Skin epidermis (tissue), 12 donors: ENCODE measurements at regions not wholly inside any gene's neighbourhood (a gene's known extent, or its start where the extent isn't known, plus 50 kb on each side); places are given as distances from the start of the nearest gene placed in this dataset.
A peak's percentile ranks its signal among the peaks of the same experiment; 100 is the strongest.

Experiments
- H3K27ac ChIP-seq, 21 experiments: fragments of 200-600 bp; sonication (generic) in 11 of 21; one replicate each; pipeline ENCODE4 v1.5.0; 2020; ENCODE audit warnings: mild to moderate bottlenecking in 3 of 21, inconsistent platforms in 2 of 21, moderate library complexity in 2 of 21
- H3K4me3 ChIP-seq, 7 experiments: fragments of 200-600 bp; sonication (generic) in 2 of 7; one replicate each; pipeline ENCODE4 v1.5.0; 2020; ENCODE audit warnings: inconsistent platforms in 2 of 7, mild to moderate bottlenecking in 2 of 7, moderate library complexity in 1 of 7

DNA sequence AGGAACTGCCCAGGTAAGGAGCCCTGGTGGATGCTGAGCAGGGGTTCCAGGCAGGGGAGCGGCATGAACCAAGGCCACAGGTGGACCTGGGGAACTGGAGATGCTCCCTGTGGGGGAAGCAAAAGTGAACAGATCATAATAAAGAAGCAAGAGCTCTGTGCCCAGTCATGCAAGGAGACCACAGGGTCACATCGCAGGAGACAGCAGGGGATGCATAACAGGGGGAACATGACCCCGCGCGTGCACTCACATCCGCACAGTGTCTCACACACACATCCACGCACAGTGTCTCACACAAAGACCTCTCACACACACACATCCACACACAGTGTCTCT is 473.3 kb upstream of the HS6ST1 start:
- H3K27ac ChIP-seq, result no peak overlapping the region
- no peak overlapping the region for H3K4me3 ChIP-seq

GRCh38 chr2:128792476-128793054 is 473.9 kb upstream of the HS6ST1 start:
- H3K4me3 ChIP-seq, result no peak overlapping the region
- H3K27ac ChIP-seq, result no peak overlapping the region

DNA sequence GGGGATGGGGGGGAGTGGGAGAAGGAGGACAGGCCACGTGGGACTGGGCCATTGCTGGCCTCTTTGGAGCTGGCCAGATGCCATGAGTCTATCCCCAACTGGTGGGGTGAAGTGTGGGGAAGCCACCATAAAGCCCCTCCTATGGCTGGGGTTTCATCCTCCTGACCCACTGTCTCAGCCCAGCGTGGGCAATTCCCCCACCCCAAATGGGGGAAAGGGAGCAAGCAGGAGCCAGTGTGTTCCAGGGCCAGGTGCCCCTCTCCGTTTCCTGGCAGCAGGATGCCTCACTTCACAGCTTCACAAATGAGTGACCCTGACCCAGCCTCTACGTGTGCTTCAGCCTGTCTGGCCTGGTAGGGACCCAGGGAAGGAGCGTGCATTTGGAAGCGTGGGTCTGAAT is 474.7 kb upstream of the HS6ST1 start:
- Histone ChIP-seq H3K4me3 (no peak overlapping the region), H3K27ac (no peak overlapping the region)

GRCh38 chr2:128794285-128794684 is 475.6 kb upstream of the HS6ST1 start:
- no peak overlapping the region for H3K4me3 ChIP-seq
- H3K27ac ChIP-seq, result no peak overlapping the region

DNA sequence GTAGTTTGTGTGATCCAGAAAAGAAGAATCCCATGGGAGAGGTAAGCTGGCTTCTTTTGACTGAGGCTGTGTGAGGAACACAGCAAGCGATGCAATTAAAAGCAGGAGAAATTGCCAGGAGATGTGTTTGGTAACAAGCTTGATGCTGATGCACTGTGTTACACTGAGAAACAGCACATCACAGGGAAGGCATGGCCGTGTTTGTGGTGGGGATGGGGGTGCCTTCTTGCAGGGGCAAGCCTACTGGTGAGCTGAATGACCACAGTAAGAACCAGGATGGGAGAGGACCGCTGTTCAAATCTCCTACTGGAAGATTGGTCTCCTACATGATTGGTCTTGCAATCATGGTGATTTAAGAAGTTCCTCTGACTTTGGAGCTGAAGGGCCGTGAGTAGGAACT is 477.7 kb upstream of the HS6ST1 start:
- H3K27ac ChIP-seq, result no peak overlapping the region
- H3K4me3 ChIP-seq, result no peak overlapping the region

DNA sequence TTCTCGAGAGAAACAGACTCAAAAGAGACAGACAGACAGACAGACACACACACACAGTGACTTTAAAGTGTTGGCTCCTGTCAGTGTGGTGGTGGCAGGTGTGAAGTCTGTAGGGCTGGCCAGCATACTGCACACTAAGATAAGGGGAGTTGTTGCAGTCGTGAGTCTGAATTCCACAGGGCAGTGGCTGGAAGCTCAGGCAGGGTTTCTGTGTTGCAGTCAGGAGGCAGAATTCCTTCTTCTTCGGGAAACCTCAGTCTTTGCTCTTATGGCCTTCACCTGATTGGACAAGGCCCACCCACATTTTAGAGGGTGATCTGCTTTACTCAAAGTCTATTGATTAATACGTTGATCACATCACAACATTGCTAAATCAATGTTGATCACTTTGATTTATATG is 478.4 kb upstream of the HS6ST1 start:
- no peak overlapping the region for H3K4me3 ChIP-seq
- no peak overlapping the region for H3K27ac ChIP-seq

DNA sequence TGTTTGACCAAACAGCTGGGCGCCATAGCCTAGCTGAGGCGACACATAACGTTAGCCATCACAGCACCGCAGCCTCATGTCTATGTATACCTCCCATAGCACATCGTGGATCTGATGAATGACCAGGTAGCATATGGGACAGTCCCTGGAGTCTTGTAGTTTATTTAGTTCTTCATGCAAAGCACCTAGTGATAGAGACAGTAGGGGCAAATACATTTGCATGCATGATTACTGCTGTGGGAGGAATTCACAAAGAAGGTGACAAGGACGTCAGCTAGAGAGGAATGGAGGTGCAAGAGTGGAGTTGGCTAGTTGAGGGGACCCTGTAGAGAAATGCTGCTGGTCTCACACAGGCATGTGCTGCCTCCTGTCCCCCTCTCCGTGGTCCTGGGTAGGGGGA is 478.9 kb upstream of the HS6ST1 start:
- peak overlapping the region in 2 of 21 experiments; percentile 1 to 59 for H3K27ac ChIP-seq

DNA sequence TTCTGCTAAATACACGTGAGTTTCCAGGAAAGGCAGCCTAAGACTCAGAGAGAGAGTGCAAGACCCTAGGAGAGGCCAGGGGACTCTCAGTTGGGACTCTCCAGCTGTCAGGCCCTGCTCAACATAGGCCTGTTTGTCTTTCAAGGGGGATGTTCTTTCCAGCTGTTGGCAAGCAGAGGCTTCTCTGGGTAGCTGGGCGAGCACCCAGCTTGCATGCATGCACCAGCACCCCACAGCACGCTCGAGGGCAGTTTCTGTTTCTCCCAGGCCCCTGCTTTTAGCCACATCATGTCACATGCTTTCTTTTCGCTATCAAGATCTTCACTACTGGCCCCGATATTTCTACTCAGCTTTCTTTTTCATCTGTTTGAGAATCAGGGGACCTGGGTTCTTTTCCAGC is 479.3 kb upstream of the HS6ST1 start:
- Histone ChIP-seq H3K27ac (peak overlapping the region in 3 of 21 experiments; percentile 1 to 59 (median 16)), H3K4me3 (no peak overlapping the region)

More for the DNA sequence above, 478.9 kb upstream of the HS6ST1 start:
- no peak overlapping the region for H3K4me3 ChIP-seq

DNA sequence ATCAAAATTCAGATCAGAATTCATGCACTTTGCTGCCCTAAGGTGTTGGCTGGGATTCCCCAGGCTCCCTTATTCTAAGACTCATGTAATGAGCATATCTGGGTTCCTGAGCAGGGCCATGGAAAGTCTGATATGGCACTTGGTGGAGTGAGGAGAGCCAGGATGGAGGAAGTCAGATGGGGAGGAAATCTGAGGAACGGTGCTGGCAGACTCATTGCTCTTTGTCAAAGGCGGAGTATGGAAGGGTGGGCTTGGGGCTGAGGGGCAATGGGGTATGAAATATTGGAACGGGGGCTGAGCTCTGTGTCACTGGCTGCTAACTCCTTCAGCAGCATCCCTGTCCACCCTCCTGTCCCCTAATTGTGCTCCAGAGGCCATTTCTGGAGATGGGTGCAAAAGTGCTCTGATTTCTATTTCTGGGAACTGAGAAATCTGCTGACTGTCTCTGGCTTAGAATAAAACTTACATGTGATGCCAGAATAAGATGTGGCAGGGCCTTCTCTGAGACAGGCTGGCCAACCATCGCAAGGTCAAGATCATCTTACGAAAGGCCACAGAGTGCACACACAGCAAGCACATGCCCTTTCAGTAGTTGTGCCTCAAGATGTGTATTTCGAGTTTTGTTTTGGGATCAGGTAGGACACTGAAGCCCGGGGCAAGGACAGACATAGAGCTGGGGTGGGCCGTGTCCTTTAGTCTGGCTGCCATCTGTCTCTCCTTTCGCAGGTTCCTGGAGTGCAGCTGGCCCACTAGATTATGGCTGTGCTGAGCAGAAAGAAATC is 480.0 kb upstream of the HS6ST1 start:
- Histone ChIP-seq H3K27ac (peak overlapping the region in 2 of 21 experiments; percentile 16 to 59), H3K4me3 (no peak overlapping the region)

DNA sequence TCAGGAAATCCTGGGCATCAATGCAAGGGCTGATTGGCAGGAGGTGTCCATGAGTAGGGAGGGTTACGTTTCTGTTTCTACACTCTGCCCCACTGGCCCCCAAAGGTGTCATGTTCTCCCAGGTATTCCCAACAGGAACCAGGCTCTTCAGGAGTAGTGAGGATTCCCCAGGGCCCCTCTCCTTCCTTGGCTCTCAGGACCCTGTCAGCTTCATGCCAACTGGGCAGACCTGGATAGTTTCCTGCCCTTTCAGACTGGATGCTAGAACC is 480.6 kb upstream of the HS6ST1 start:
- Histone ChIP-seq H3K4me3 (no peak overlapping the region), H3K27ac (no peak overlapping the region)

GRCh38 chr2:128799730-128800129 is 481.1 kb upstream of the HS6ST1 start:
- H3K27ac ChIP-seq, result no peak overlapping the region
- H3K4me3 ChIP-seq, result no peak overlapping the region

DNA sequence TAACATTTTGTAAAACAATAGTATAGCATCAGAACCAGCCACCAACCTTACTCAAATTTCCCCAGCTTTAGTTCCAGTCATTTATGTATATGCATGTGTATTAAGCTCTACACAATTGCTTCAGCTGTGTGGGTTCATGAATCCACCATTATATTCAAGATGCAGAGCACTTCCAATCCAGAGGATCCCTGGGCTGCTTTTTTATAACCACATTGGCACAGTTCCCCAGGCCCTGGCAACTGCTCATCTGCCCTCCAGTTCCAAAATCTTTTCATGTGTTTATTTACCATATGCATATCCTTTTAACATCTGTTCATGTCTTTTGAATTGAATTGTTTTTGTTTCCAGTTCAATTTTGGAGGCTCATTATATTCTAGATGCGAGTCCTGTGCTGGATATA is 482.9 kb upstream of the HS6ST1 start:
- no peak overlapping the region for H3K4me3 ChIP-seq

GRCh38 chr2:128803222-128803621 is 484.6 kb upstream of the HS6ST1 start:
- no peak overlapping the region for H3K27ac ChIP-seq
- H3K4me3 ChIP-seq, result no peak overlapping the region

More for the DNA sequence above, 482.9 kb upstream of the HS6ST1 start:
- no peak overlapping the region for H3K27ac ChIP-seq

- H3K27ac ChIP-seq, result peak overlapping the region in 1 of 21 experiments; percentile 59
- no peak overlapping the region for H3K4me3 ChIP-seq
Observed at GRCh38 chr2:128805237-128805636, 486.6 kb upstream of the HS6ST1 start.

- H3K4me3 ChIP-seq, result no peak overlapping the region
- peak overlapping the region in 2 of 21 experiments; percentile 18 to 59 for H3K27ac ChIP-seq
Observed at GRCh38 chr2:128805918-128806317, 487.2 kb upstream of the HS6ST1 start.

GRCh38 chr2:128807317-128807716 is 488.6 kb upstream of the HS6ST1 start:
- H3K4me3 ChIP-seq, result no peak overlapping the region

DNA sequence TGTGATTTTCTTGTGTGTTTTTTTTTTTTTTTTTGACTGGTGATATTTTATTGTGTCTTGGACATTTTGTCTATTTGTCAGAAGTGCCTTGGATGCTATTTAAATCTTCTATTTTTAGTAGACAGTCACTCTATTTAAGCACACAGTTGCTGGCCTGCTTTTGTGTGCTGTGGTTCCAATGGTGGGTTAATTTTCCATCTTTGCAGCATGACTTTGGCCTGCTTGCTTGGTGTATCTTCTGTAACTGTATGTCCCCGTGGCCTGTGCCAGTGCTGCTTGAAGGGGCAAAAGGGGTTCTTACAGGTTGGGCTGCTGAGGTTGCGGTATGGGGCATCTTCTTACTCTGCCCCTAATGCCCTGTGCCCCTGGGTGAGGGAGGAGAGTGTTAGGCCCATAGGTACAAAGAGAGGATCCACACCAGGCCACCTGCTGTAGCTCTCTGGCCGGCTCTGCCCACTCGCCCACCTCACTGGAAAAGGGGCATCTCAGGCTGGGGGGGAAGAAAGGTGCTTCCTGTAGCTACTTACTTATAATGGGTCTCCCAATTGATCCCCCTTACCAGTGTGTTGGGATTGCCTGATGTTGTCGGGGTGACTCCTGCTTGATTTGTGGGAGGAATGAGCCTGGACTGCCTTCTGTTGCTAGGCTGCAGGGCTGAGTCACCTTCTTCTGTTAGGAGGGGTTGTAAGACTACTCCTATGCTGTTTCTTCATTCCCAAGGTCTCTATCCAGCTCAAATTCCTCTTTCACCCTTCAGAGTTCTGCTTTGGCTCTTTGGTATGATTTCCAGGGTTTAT is 490.0 kb upstream of the HS6ST1 start:
- H3K27ac ChIP-seq, result peak overlapping the region in 13 of 21 experiments; percentile 14 to 78 (median 40)

More at GRCh38 chr2:128807317-128807716, 488.6 kb upstream of the HS6ST1 start:
- H3K27ac ChIP-seq, result no peak overlapping the region

GRCh38 chr2:128809259-128809636 is 490.6 kb upstream of the HS6ST1 start:
- Histone ChIP-seq H3K4me3 (no peak overlapping the region), H3K27ac (peak overlapping the region in 10 of 21 experiments; percentile 18 to 78 (median 56))

More for the DNA sequence above, 490.0 kb upstream of the HS6ST1 start:
- H3K4me3 ChIP-seq, result no peak overlapping the region

- H3K27ac ChIP-seq, result peak overlapping the region in 7 of 21 experiments; percentile 18 to 75 (median 55)
- H3K4me3 ChIP-seq, result no peak overlapping the region
Observed at GRCh38 chr2:128809880-128810279, 491.2 kb upstream of the HS6ST1 start.

GRCh38 chr2:128812183-128812940 is 493.7 kb upstream of the HS6ST1 start:
- no peak overlapping the region for H3K27ac ChIP-seq
- H3K4me3 ChIP-seq, result no peak overlapping the region
